CD4-positive, alpha-beta T cell treated with Interleukin-17A for 4 hours (primary cell): ENCODE measurements at regions not wholly inside any gene's neighbourhood (a gene's known extent, or its start where the extent isn't known, plus 50 kb on each side); places are given as distances from the start of the nearest gene placed in this dataset.
"Not testable (repeated sequence)": the region's sequence is repeated elsewhere in the genome, so short reads cannot be mapped to it uniquely, and the experiment has no call there.

ENCODE experiments used
- DNase-seq: peaks from one replicate; pipeline ENCODE4 v3.0.0-alpha.2; 2020; ENCODE audit warnings: mixed read lengths

- no peak for DNase-seq
These were observed 124.2 kb downstream of the GALR1 start for GRCh38 chr18:77373730-77374445.

- no peak for DNase-seq
These were observed 124.8 kb downstream of the GALR1 start for GRCh38 chr18:77374446-77374805.

DNA sequence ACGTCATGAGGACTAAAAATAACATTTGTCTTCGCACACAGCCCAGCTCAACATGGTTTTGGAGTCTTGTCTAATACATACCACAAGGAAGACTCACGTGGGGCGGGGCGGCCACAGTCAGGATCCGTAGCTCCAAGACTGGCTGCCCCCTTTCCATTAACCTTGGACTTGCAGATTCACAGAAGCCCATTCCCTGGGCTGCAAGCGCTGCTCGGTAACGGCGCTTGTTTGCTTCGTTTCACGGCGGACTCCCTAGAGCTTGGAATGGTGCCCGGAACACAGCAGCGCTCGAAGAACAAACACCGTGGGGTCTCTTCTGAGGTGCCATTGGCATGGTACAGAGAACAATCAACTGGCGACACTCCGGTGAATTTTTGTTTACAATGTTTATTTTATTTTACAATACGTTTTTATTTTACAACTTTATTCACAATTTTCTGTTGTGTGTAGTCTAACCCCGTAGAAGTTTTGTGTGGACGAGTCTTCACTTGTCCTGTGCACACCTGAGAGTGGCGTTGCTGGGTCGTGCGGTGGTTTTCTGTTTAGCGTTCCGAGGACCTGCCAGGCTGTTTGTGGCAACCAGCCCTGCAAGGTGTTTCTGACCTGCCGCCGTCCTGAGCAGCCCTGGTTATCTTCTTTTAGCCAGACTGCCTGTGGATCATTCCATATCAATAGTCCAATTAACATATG is 126.5 kb downstream of the GALR1 start:
- no peak for DNase-seq

DNA sequence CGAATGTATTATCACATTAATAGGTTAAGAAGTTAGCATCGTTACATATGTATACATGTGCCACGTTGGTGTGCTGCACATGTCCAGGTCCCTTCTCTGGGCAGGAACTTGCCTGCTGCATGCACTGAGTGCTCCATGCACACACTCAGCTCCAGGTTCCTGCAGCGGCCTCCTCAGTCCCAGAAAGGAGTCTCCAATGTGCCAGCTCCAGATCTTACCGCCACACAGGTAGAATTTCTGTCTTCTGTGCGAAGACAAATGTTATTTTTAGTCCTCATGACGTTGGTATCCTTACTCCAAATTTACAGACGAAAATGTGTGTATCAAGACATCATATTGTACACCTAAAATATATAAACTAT is 127.1 kb downstream of the GALR1 start:
- no peak for DNase-seq

DNA sequence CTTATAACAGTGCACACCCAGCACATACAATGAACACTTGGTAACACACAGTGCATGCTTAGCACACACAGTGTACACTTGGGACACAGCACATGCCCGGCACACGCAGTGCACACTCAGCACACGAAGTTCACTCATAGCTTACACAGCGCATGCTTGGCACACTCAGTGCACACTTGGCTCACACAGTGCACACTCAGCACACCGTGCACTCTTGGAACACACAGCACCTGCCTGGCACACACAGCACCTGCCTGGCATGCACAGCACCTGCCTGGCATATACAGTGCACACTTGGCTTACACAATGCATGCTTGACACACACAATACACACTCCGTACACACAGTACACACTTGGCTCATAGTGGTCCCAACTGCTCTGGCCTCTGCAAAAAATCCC is 128.2 kb downstream of the GALR1 start:
- no peak for DNase-seq

DNA sequence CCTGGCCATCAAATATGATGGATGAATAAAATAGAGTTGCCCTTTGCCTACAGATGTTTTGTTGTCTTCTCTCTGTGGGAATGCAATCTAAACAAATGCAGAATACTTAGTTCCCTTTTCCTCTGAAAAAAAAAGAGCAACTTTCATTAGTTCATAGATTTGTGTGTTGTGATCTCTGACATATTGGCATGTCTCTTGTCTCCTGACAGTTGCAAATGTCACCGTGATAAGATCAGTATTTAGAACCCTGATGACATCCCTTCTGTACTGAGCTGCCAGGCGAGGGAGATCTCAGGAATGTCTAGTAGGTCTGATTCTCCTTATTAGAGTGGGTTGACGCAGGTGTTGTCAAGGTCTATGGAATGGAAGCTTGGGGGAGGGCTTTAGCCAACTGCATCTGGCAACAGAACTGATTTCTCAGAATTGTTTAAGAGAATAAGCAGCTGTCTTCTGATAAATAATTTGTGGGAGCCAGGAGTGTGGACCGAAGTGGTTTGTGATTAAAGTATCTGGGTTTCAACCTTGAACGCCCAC is 130.4 kb downstream of the GALR1 start:
- no peak for DNase-seq

- no peak for DNase-seq
These were observed 131.0 kb downstream of the GALR1 start for GRCh38 chr18:77380695-77381094.

DNA sequence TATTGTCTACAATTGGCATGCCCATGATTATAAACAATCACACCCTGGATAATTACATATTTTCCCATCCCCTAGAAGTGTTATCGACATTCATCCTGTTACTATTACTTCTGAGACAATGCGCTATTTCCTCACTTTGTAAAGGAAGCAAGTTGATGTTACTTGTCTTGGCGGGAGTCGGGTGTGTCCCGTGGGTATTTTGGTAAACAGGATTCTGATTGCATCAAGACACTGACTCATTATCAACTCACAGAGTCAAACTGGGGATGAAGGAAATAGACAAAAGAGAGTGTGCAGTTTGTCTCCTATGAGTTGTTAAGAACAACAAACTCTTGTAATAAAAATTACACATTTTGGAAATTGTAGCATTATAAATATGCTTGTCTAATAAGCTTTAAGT is 142.7 kb downstream of the GALR1 start:
- no peak for DNase-seq

GRCh38 chr18:77393519-77393918 is 143.9 kb downstream of the GALR1 start:
- no peak for DNase-seq

GRCh38 chr18:77395953-77396352 is 146.3 kb downstream of the GALR1 start:
- no peak for DNase-seq

- DNase-seq: no peak
These were observed 147.4 kb downstream of the GALR1 start for GRCh38 chr18:77397056-77397455.

- no peak for DNase-seq
These were observed 148.0 kb downstream of the GALR1 start for GRCh38 chr18:77397617-77398016.

- DNase-seq: no peak
These were observed 150.9 kb downstream of the GALR1 start for GRCh38 chr18:77400561-77400960.

- DNase-seq: no peak
These were observed 151.5 kb downstream of the GALR1 start for GRCh38 chr18:77401173-77401572.

GRCh38 chr18:77403969-77404535 is 154.4 kb downstream of the GALR1 start:
- no peak for DNase-seq

- DNase-seq: no peak
These were observed 155.4 kb downstream of the GALR1 start for GRCh38 chr18:77405096-77405495.

GRCh38 chr18:77407733-77408132 is 158.1 kb downstream of the GALR1 start:
- DNase-seq: no peak

GRCh38 chr18:77421546-77421945 is 171.9 kb downstream of the GALR1 start:
- DNase-seq: not testable (repeated sequence)

GRCh38 chr18:77422974-77423867 is 173.6 kb downstream of the GALR1 start:
- DNase-seq: no peak

DNA sequence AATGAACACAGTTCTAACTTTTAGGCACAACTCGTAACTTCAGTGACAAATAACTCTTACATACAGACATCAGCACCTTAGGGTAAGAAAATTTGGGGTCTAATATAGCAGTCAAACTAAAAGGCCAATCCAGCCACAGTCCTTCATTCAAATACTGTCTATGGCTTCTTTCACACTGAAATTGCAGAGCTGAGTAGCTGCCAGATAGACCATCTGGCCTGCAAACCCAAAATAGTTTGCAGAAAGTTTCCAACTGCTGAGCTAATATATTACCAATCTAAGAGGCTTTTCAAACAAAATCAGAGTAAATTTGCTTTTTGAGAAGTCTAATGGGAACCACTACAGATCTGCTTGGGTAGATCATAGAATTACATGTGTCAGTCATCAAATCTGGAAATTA is 183.4 kb downstream of the GALR1 start:
- no peak for DNase-seq

DNA sequence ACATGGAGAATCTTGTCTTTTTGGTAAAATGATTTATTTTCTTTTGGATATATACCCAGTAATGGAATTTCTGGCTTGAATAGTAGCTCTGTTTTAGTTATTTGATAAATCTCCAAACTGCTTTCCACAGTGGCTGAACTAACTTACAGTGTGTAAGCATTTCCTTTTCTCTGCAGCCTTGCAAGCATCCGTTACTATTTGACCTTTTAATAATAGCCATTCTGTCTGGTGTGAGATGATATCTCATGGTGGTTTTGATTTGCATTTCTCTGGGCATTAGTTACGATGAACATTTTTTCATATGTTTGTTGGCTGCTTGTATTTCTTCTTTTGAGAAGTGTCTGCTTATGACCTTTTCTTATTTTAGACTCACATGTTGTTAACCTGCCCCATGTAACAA is 190.2 kb downstream of the GALR1 start:
- DNase-seq: no peak

- no peak for DNase-seq
These were observed 192.7 kb downstream of the GALR1 start for GRCh38 chr18:77442393-77442792.

- no peak for DNase-seq
These were observed 194.7 kb downstream of the GALR1 start for GRCh38 chr18:77444385-77444784.
